Stimulated activated CD4-positive, alpha-beta T cell treated with anti-CD3 and anti-CD28 coated beads, Interleukin-4, amount 100 ng/mL, for 1 hour (primary cell): ENCODE measurements at regions not wholly inside any gene's neighbourhood (a gene's known extent, or its start where the extent isn't known, plus 50 kb on each side); places are given as distances from the start of the nearest gene placed in this dataset.
"Not testable (repeated sequence)": the region's sequence is repeated elsewhere in the genome, so short reads cannot be mapped to it uniquely, and the experiment has no call there.

Experiments used
- DNase-seq: peaks from one replicate; pipeline ENCODE4 v3.0.0-alpha.2; 2020

DNA sequence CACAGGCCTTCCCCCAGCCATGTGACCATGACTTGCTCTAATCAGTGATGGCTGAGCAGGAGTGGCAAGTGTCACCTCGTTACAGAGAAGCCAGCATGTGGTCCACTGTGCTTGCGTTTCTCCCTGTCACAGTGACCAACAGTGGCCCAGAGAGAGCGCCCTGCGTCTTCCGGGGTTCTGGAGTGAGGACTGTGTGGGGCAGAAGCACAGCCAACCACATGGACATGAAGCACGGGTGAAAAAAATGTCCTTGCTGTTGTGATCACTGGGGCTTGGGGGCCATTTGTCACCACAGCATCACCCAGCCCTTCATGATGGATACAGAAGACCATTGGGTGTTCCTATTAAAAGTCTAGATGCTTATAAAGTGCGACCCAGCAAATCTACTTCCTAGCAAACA, 174.6 kb upstream of the C14orf180 start:
- DNase-seq: no peak

GRCh38 chr14:104405360-104406226, 174.0 kb upstream of the C14orf180 start:
- no peak for DNase-seq

DNA sequence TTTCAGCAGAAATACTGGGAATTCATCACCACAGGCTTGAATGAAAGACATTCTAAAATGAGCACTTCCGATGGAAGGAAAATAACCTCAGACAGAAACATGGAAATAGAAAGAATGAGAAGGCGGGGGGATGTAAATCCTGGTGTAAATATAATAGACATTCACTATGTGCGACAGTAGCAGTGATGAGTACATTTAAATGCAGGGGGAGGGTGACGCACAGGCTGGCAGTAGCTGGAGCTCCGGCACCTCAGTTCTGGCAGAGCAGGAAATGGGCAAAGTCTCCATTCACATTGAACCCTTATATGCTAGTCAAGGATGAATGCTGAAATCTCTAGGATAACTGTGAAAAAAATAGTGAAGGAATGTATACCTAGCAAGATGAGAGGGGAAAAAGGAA, 172.7 kb upstream of the C14orf180 start:
- no peak for DNase-seq

DNA sequence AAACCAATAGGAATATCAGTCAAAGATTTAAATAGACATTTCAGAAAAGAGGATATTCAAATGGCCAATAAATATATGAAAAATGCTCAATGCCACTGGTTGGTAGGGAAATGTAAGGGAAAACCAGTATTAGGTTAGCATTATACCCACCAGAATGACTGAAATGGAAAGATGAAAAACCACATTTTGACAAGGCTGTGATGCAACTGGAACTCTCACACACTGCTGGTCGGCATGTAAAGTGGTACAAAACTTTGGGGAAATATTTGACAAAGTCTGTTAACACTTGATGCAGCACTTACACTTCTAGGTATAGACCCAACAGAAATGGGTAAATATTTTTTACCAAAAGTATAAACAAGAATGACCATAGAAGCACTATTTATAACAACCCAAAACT, 163.2 kb upstream of the C14orf180 start:
- no peak for DNase-seq

GRCh38 chr14:104419865-104420505, 159.6 kb upstream of the C14orf180 start:
- no peak for DNase-seq

DNA sequence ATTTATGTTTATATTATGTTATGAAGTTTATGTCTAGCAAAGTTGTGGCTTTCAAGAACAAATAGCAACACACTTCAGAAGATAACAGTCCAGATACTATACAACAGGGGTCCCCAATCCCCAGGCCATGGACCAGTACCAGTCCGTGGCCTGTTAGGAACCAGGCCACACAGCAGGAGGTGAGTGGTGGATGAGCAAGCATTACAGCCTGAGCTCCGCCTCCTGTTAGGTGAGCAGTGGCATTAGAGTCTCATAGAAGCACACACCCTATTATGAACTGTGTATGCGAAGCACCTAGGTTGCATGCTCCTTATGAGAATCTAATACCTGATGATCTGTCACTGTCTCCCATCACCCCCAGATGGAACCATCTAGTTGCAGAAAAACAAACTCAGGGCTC, 159.0 kb upstream of the C14orf180 start:
- not testable (repeated sequence) for DNase-seq

DNA sequence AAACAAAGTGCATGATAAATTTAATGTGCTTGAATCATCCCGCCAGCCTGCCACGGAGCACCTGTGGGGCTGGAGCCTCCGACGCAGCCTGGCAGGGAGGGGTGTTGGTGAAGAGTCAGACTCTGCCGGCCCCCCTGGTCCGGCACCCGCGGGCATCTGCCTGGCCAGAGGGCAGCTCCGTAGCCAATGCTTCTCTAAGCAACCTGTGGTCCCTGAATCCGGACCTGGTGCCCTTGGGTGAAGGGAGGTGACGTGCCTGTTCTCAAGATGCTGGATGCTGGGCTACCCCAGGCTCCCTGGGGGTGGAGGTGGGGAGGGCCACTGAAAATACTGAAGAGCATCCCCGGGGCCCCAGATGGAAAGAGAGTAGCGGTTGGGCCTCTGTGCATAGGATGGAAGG, 158.6 kb upstream of the C14orf180 start:
- no peak for DNase-seq

DNA sequence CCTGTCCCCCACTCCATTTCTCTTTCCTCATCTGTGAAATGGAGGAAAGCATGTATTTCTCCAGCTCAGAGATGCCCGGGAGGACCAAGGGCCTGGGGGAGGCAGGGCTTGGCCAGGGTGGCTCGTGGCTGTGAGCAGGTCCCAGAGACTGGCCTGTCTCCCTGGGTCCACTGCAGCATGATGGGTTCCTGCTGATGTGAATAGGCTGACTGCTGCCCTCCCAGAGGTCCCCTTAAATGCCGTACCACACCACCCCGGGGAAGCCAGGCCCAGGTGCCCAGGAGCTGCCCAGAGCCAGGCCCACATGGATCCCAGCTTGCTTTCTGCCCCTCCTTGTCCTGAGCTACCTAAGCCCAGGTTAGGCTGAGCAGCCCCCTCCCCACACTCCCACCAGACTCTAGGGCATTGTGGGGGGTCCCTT, 158.2 kb upstream of the C14orf180 start:
- no peak for DNase-seq

DNA sequence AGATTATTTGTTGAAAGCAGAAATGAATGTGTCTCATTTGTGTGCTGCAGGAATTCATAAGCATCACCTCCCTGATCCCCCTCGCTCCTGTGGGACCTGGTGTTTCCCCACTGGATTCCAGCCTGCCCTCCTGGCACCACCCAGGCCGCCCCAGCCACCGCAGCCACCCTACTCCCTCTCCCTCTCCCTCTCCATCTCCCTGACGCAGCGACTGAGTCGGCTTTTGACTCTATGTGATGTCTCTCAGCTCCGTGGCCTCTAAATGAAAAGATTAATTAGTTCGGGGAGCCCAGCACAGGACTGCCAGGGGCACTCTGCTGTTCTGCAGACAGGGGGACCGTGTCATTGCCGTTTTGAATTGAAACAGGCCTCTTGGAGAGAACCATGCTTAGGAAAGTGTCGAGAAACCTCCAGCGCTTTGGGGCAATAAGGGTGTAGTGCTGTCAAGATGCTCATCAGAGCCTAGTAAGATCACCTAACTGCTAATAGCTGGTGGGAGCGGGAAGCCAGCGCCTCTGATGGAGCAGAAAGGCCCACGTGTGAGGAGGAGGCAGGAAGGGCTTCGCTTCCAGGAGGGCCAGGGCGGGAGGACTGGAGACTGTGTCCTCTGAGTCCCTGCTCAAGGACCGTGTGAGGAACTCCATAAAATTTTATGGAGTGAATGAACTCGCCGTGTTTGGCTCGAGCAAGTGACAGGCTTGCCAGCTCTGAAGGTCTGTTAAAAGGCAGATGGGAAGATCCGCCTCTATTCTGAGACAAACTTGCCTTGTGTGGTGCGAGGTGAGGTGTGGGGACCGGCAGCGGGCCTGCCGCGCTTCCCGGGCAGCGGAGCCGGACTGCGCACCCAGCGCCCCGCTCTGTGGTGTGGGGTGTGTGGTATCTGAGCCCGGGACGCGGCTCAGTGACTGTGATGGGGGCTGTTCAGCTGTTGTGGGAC, 157.4 kb upstream of the C14orf180 start:
- DNase-seq: no peak

DNA sequence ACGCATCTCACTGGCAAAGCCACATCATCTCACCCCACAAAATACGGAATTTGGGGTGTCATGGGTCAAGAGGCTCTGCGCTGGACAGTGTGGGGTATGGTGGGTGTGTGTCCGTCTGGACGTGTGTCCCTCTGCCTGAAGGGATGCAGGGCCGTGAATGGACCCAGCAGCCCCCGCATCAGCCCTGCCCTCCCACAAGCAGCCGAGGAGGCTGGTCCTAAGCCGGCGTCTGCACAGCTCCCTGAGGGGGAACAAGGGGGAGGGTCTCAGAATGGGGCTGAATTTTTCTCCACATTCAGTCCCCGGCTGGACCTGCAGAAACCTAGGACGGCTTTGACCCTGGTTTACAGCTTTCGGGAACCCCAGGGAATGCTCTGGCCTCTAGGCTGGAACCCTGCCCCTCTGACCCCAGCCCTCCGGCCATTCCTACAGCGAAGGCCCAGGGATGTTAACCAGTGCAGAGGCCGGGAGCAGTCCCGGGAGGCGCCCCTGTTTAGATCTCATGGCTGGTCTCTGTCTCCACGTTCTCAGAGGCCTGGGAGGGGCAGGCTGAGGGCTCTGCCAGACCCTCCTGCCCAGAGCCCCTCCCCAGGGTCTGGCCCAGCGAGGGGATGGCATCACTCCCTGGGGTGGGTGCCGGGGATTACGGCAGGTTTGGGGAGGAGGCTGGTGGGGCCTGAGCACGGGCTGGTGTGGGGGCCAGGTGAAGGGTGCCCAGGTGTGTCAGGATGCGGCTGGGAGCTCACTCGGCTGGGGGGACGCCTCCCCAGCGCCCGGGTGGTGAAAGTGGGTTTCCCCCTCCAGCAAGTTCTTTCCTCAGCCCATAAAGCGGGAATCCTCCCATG, 156.5 kb upstream of the C14orf180 start:
- no peak for DNase-seq

- DNase-seq: no peak
Observed at GRCh38 chr14:104423701-104424405, 155.7 kb upstream of the C14orf180 start.

DNA sequence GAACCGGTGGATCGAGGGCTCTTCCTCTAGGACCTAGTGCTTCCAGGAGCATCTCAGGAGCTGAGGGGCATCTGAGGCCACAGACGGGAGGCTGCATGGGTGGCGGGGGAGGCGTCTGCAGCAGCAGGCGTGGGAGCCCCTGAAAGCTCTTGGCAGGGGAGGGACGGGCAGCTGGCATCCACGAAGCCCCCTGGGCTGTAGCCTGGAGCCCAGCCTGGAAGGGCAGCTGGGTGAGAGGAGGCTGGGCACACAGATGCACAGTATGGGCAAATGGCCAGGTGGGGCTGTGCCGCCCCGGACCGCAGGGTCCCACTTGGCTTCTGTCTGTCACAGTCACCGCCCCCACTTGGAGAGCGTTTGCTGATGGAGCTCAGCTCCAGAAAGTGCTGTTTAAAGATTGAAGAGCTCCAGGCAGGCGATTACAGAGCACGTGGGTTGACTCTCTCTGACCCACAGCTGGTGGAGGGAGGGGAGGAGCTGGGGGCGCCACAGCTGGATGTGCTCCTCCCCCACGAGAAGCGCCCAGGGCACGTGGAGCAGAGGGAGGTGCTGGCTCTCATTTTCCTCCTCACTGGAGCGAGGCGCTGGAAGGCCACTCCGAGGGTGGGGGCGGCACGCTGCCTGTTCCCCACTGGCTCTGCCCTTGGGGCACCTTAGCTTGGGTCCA, 155.0 kb upstream of the C14orf180 start:
- no peak for DNase-seq

GRCh38 chr14:104425171-104425681, 154.3 kb upstream of the C14orf180 start:
- DNase-seq: no peak

DNA sequence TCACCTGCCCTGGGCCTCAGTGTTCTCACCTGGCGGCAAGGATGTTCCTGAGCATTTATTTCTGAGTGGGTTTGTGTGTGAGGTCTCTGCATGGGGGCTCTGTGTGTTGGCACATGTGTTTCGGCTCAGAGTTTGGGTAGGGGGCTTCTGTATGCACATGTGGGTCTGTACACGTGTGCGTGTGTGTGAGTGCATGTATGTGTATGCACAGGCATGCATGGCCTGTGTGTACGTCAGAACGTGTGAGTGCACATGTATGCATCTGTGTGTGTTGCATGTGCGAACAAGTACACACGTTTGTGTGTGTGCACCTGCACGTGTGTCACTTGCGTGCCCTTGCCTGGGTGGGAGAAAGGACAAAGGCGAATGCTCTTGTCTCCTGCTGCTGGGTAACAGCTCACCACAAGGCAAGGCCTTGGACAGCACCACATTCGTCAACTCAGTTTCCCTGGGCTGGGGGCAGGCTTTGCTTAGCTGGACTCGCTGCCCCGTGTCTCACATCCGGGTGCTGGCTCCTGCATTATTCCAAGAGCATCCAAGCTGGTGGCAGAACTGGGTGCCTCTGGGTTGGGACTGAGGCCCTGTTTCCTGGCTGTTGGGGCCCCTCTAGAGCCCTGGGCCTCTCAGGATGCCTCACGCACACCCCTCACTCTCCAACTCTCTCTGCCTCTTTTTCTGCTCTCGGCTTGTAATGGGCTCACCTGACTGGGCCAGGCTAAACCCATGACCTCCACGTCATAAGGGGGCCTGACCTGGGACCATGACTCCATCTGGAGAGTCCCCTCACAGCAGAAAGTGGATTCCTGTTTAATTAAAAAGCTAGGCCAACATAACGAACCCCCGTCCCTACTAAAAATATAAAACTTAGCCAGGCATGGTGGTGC, 153.6 kb upstream of the C14orf180 start:
- no peak for DNase-seq

GRCh38 chr14:104427131-104427851, 152.3 kb upstream of the C14orf180 start:
- DNase-seq: no peak

DNA sequence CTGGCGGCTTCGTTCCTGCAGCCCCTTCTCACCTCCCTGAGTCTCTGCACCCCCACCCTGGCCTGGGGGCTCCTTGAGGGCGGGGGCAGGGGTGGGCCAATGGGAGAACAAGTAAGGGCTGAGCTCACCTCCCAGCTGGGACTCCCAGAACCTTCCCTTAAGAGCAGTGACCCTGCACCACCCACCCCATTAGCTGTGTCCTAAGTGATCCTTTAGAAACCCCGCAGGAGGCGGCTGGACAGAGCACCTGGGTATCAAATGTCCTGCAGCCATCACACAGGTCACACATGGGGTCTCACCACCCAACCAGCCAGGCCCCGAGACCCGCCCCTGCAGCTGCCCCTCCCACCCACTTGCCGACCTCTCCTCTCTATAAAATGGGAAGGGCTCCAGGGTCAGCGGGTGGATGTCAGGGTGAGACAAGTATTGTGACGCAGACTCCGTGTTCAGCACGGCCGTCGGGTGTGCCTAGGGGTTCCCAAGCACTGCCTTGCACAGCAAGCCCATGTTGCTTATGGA, 151.2 kb upstream of the C14orf180 start:
- no peak for DNase-seq

DNA sequence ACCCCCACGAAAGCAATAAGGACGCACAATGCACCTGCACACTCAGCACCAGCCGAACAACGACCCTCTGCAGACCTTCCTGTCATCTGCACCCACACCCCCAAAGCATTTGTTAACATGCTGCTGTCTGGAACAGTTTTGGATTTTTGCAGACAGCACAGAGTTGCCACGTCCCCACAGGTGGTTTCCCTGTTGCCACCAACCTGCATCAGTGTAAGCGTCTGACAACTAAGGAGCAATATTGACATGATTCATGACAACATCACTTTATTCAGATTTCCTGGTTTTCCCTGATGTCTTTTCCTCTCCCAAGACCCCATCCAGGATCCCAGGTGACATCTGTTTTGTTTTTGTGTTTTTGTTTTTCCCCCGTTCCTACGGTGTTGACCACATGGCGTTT, 150.7 kb upstream of the C14orf180 start:
- DNase-seq: no peak

GRCh38 chr14:104429291-104429861, 150.2 kb upstream of the C14orf180 start:
- DNase-seq: no peak
